HuH-7.5 (cell line): ENCODE measurements at regions not wholly inside any gene's neighbourhood (a gene's known extent, or its start where the extent isn't known, plus 50 kb on each side); places are given as distances from the start of the nearest gene placed in this dataset.

ENCODE experiments used
- DNase-seq: peaks from one replicate; pipeline ENCODE4 v3.0.0; 2011; ENCODE audit warnings: low spot score

DNA sequence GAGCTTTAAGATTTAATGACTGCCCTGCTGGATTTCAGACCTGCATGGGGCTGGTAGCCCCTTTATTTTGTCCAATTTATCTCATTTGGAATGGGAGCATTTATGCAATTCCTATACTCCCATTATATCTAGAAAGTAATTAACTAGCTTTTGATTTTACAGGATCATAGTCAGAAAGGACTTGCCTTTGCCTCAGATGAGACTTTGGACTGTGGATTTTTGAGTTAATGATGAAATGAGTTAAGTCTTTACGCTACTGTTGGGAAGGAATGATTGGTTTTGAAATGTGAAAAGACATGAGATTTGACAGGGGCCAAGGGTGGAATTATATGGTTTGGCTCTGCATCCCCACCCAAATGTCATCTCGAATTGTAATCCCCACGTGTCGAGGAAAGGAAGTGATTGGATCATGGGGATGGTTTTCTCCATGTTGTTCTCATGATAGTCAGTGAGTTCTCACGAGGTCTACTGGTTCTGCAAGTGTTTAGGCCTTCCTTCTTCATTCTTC is 213.1 kb upstream of the DCN start:
- DNase-seq = no peak

DNA sequence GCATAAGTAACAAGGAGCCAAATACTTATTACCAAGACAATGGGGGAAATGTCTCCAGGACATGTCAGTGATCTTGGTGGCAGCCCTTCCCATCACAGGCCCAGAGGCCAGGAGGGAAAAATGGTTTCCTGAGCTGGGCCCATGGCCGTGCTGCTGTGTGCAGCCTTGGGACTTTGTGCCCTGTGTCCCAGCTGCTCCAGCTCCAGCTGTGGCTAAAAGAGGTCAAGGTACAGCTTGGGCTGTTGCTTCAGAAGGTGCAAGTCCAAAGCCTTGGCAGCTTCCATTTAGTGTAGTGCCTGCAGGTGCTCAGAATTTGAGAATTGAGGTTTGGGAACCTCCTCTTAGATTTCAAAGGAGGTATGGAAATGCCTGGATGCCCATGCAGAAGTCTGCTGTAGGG is 212.3 kb upstream of the DCN start:
- no peak for DNase-seq

DNA sequence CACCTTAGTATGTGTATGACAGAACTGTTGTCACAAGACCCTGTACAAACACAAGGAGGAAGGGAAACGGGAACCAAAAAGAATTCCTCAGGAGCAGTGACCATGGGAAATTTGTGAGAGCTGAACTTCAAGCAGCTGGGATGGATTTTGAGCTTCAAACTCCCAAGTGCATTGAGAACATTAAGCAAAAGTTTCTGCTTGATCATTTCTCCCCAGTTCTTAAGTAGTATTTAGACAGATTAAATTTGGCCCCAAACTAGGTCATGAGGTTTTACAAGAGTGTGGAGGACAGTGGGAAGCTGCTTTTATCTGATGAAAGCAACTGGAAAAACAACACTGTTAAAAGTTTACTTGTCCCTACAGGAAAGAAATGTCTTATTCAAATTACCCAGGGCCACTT is 206.0 kb upstream of the DCN start:
- DNase-seq = no peak

DNA sequence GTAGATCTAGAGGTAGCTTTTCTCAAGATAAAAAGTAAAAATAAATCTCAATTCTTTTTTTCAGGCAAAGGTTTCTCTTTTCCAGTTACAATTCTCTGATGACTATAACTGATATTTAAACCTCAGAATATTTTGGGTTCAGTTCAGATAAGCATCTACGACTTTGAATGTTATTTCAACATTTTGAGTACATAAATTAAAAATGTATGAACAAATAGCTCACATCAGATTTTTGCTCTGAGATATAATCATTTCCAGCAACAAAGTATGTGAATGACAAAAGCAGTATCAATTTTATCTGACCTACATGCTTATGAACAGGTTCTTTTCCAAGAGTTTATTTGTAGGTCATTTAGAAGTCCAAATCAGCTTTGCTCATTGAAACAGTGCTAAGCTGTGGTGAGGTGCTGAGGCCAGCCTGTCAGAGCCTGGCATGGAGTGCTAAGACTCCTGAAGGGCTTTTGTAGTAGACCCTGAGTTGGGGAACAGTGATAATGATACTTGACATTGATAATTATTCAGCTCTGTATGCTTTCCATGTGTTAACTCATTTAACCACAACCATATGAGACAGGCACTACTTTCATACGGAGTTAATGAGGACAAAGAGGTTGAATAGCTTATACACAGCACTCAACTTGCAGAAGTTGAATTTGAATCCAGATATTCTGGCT is 205.0 kb upstream of the DCN start:
- no peak for DNase-seq

DNA sequence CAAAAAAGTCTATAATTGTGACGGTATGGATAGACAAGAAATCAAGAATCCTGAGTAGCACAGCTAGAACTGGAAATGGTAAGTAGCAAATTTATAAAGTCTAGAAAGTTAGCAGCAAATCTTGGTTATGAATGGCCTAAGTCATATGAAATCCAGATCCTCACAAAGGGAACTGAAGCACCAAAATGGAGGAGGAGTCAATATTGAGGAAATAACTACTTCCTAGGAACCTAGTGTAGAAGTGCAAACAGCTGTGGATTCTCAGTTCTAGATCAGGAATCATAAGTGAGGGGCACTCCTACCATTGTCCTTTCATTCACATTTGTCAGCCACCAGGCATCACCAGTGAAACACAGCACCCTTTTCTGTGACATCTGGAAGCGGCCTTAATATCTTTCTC is 202.2 kb upstream of the DCN start:
- DNase-seq = no peak

DNA sequence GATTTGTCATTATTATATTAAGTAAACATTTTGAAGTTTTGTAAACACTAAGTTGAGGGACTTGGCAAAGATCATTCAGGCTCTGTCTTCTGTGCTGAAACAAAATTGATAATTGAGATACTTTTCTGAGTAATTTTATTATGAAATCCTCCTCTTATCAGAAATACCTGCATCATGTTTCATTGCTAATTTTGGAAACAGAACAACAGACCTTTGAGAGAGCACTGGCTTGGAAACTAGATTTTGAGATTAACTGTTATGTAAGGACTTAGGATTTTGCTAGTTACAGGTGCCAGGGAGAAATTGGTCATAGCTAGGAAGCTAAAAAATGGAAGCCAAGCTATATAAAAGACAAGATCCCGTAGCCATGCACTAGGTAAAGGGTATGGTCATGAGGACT is 201.7 kb upstream of the DCN start:
- DNase-seq = no peak

DNA sequence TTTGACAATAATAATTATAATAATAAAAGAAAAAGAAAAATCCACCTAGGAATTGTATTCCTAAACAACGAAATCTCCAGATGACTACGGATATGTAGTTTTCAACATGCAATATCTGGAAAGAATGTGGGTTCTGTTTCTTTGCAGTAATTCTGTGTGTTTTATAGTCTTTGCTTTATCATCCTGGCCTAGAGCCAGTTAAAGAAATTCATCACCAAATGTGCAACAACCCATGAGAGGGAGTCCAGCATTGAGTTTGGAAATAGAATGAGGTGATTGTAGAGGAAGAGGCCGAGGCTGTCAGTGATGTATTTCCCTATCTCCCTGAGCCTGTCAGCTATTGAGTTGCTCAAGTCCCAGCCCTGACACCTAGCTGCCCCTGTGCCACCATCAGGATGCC is 200.5 kb upstream of the DCN start:
- no peak for DNase-seq

DNA sequence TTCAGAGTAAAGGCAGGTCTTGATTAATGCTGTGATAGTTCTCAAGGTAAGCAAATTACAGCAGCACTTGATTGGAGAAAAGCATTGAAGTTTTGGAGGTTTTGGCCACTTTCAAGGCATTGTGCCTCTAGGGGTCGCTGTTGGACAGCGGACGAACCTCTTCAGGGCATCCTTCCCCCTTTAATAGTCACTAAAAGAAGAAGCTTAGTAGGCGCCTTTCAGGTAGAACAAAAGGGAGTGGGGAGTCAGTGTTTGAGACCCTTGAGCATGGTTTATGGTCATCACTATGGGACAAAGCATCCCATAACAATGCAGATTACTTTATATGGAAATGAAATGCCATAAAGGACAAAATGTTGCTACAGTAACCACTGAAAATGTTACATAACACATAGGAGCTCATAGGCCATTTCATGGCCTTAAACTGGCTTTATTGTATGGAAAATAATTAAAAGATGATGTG is 199.5 kb upstream of the DCN start:
- no peak for DNase-seq

DNA sequence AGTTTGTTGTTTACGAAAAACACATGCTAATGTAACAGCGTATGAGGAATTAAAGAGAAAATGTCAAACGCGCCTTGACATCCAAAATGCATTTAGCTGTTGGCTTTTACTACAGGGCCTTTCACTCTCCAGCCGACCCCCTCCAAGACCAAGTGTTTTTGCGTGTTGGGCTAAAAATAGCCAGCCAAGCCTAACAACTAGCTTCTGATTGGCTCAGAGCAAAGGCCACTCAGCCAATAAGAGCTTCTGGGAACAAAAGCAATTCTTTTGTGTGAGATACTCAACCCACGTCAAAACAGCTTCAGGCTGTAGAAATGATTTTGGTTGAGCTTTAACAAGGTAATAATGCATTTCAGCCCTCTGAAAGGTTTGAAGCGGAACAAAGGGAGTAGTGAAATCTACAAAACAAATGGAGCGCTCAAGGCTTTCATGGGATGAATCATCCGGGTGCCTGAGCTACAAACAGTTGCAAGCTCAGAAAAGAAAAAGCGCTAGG is 198.7 kb upstream of the DCN start:
- no peak for DNase-seq

DNA sequence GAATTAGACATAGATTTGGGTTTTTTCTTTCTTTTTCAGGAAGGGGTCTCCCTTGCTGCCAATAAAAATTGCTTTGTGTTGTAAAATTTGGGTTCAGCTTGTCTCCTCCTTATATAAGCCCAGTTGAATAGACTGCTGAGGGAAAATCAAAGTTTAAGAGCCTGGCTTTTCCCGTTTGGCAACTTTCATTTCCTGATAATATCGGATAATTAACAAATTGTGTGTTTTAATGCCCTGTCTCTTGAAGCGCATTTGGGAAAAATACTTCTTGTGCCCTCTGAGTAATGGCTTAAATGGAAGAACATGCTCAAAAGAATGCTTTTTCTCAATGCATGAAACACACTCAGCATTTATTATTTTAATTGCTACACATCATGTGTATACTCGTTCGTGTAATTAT is 198.0 kb upstream of the DCN start:
- DNase-seq = no peak

DNA sequence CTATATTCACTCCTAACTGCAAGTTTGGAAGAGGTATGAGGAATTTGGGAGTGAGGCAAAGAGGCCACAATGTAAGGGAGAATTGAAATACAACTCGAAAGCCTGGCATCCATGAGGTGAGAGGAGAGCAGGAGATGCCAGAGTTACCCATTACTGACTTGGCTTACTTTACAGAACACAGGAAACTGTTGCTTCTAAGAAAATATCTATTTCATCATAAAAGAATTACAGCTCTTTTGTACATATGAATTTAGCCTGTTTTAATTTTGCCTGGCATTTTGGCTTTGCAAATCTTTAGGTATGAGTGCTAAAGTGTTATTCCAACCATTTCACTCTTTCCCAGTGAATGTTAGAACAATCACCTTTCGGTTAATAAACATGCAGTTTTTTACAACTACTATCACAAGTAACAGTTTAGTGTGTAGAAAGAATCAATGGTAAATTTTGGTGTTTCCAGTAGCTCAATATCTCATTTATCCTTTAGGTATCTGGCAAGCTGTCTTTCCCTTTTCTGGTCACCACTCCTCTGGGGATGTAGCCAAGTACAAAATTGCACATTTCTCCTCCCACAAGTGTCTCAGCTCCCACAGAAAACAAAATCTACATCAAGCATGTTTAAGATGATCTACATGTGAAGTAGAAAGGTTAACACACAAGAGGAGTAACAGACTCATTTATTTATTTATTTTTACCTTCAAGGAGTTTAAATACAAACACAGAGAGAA is 196.6 kb upstream of the DCN start:
- DNase-seq = no peak

DNA sequence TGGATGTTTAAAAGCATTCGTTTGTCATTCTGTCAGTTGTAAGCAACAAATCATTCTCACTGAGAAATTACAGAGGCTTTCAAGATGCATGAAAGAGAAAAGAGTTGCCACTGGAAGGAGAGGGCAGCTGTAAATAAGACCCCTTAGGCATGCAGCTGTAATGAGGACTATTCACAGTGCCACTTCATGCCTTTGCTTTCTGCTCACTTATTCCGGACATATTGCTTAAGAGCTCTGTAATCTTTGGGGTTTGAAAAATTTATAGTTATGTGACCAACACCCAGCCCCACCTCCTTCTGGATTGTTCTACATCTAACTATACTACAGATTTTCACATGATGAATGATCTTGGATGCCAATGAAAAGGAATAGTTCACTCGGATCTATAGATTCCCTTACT is 194.8 kb upstream of the DCN start:
- no peak for DNase-seq

DNA sequence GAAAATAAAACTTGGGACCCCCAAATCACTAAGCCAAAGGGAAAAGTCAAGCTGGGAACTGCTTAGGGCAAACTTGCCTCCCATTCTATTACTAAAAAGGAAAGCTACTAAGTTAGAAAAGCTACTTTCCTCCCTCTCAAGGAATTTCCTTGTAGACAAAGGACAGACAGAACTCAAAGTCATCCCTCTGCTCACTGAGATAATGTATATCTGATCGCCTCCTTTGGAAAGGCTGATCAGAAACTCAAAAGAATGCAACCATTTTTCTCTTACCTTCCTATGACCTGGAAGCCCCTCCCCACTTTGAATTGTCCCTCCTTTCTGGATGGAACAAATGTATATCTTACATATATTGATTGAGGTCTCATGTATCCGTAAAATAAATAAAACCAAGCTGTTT is 190.5 kb upstream of the DCN start:
- DNase-seq = no peak

DNA sequence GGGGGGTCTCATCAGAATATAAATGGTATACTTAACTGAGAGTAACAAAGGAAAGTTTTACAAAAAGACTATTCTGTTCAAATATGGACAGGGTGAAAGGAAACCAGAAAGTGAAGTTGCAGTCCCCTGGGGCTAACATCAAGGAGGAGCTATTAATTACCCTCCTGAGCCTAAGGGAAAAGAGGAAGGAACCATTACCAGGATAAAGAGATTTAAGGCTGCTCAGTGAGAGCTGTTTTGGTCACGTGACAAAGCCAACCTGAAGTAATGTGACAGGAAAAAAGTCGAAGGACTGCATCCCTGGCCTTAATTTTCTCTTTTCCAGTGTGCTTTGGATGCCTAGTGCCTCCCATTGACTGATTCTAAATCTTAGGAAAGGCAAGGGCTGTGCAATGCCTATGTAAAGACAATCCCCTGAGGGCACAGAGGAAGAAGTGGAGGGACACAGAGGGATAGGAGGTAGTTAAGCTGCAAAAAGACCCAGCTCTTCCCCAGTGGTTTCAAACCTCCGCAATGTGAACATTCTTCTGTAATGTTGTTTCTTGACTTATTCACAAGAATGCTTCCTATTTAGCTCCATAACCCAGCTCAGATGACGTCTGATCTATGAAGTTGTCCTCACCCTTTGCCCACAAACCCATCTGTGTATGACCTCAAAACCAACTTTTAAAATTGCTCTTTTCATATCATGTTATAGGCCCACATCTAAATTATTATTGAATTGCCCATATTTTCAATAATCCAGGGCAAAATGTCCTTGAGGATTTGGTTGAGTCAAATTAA is 187.7 kb upstream of the DCN start:
- no peak for DNase-seq

DNA sequence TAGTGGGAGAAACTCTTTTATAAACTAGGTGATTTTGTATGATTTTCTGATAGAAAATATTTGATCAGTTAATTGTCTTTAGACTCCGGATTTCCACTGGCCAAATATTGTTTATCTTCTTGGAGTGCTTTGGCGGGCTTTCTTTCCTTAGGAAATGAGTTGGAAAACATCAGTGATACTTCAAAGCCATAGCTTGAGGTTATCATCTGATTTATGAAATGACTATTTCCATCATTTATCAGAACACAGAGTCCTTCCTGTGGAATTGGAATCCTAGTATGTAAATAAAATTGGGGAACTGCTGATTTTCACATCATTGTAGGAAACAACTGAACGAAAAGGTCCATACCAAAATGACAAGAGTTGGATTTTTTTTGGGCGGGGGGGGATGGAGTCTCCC is 186.0 kb upstream of the DCN start:
- no peak for DNase-seq

DNA sequence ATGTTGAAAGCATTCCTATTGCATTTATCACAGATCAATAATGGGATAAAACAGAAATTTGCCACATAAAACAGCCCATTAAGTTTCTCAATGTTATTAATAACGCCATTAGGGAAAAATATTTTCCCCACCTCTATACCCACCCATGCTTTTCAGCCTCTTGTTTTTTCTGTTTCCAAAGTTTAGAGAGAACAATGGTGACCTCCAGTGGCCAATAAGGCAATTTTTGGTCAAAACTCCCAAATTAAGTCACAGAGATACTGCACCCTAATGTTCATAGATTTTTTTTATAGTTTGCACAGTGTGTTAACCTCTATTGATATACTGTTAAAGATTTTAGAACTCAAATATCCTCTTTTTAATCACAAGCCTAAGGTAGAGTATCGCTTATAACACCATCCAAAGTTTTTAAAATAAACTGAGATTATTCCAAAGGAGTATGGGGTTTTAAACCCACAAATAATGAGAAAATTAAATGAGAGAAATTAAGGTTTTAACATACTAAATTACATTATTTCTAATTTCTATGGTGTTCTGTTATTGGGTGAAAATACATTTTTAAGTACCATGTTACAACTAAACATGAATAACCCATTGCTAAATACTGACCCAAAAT is 184.7 kb upstream of the DCN start:
- no peak for DNase-seq

DNA sequence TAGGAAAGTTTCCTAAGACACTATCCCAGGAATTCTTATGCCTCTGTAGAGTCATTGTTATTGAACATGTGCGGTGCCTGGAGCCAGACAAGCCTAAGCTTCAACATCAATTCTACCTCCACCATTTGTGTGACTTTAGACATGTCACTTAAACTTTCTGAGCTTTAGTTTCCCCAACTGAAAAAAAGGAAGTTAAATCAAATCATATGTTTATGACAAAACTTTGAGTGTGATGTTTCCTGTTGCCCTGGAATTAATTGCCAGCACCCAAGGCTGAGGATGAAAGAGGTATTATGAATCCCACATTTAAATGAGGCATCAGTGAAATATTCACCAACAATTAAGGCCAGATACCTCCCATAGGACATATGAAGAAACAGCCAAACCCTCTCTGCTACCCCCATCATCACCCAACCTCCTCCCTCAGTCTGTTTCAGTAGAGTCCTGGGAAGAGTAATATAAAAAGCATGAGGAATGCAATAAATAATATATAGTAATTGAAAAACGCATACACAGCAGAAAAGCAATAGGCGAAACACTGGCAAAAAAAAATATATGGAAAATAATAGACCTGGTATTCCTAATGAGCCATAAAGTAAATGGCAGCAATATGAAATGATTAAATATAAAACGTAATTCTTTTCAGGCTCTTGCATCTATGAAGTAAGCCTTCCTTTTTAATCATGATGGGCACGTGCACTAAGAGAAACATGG is 182.0 kb upstream of the DCN start:
- DNase-seq = no peak

DNA sequence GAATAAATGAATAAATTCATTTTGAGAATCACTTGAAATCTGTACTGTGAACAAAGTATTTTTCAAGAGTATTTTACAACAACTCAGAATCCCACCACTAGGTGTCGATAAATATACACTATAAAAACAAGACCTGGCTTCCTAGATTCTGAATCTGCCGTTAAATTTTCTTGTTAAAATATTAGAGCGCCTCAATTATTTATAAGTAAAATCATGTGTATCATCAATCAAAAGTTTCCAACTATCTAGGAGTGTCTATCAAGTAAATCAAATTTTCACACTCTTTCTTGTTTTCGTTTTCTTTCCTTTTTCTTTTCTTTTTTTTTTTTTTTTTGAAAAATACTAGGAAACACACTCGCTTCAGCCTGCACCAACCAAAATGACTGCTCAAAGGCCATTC is 179.2 kb upstream of the DCN start:
- DNase-seq = no peak

DNA sequence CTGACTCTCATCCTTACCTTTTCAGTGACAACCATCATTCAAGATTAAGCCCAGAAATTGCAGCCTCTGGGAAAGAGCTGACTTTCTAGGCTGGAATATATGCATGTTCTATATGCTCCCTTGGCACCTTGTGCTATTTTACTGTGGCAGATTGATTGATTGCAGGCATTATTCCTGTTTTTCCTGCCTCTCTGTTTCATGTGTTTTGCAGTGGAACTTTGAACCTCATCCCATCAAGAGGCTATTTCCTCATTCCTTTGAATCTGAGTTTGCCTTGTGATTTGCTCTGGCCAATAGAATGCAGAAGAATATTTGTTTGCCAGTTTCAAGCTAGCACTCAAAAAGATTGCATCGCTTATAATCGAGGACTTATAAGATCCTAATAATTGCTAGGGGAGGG is 174.8 kb upstream of the DCN start:
- DNase-seq = no peak

DNA sequence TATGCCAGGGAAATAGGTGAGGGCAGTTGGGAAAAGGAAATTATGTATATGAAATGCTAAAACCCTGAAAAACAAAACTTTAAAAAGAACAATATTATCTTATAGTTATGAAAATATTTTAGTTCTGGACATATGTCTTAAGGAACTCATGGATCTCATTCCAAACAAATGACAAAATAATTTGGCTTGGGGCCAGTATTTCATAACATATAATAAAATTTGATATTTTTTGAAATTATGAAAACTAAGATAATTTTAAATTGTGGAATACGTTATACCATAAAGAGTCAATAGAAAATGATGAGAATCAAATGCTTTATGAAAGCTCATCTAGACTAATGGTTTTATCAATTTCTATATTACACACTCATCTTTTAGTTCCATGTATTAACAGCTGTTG is 173.8 kb upstream of the DCN start:
- no peak for DNase-seq

DNA sequence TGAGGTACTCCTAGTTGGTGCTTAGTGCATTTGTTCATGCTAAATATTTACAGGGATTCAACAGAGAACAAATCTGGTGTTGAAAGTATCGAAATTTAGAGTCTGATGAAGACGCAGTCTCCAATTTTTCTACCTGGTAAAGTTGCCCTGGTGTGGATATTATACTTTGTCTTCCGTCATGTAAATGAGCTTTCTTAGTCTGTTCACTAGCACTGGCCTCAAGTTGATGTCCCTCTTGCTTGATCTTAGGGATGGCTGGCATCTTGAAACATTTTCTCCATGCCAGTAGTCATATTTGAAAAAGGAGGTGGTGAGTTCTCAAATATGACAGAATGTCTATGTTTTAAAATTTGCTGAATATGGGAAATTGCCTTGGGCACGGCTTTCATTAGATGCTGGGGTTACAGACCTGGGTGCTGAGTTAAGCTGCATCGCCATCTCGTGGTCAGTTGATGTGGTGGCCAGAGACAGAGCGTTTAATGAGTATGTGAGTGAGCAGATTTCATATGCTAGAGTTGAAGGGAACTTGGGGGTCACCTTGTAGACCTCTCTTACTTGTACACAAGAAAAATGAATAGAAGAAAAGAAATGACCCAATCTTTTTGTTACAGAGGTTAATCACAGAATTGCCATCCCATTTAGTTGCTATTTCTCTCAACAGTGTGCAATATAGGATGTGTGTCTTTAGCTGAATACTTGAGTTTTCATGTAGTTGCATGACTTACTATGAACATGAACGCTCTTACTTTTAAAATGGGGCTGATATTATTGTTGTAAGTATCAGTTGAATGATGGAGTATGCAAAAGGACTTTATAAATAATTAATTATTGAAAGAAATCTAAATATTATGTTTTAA is 172.8 kb upstream of the DCN start:
- peak; percentile 28 for DNase-seq
